HG03460 (cell line): ENCODE measurements at regions not wholly inside any gene's neighbourhood (a gene's known extent, or its start where the extent isn't known, plus 50 kb on each side); places are given as distances from the start of the nearest gene placed in this dataset.
"Not testable (repeated sequence)": the region's sequence is repeated elsewhere in the genome, so short reads cannot be mapped to it uniquely, and the experiment has no call there.

Source experiments
- ATAC-seq: cut with Tn5 transposase; IDR thresholded peaks from one replicate; pipeline ENCODE4 v1.9.1; 2021; ENCODE audit not compliant: unreplicated experiment

DNA sequence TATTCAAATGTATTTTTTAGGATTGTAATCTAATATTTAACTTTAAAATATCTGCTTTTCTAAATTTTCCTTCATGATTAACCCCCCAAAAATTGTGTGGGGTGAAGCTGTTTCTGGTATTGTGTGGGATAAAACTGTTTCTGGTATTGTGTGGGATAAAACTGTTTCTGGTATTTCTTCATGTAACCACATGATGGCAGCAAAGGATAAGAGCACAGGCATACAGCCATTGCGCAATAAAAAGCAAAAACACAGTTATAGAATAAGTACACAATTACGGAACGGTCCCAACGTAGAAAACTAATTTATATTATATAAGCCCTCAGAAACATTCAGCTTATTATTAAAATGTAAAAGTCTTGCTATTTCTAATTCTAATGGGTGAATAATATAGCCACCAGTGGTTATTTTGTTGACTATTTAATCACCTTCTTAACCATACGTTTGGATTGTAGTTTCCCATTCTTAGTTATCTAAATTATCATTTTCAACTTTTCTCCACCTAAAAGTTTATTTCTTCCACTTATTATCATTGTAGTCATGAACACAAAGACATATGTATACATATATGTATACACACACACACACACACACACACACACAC, 333.9 kb upstream of the FSTL5 start:
- ATAC-seq = peak; percentile 85

GRCh38 chr4:162494935-162495334, 331.1 kb upstream of the FSTL5 start:
- no peak for ATAC-seq

DNA sequence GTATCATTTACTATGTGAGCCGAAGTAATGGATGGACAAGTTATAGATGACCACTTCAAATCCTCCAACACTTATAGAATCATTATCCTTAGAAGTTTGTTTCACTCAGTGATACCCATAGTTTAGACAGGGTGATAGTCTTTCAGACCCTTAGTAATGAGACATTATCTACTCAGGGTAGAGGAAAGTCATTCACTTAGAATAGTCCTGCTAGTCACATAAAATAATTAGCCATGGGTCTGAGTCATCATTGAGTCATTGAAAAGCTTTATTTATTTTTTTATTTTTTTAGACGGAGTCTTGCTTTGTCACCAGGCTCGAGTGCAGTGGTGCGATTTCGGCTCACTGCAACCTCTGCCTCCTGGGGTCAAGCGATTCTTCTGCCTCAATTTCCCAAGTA, 321.7 kb upstream of the FSTL5 start:
- no peak for ATAC-seq

DNA sequence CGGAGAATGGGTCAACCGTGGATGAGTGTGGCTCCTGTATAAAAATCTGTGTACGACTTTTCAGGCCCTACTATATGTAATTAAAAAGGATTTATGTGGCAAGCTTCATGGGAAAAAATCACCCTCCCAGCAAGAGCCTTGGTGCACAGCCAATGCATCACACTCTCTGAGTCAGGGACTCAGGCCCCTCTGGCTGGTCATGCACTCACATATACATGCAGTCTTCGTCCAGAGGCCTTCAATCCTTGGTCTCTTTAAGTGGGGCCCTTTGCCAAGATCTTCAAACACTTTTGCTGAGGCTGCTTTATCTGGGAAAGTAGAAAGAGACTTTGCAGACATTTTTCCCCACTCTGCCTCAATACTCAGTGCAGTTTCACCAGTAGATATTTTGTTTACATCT, 311.4 kb upstream of the FSTL5 start:
- no peak for ATAC-seq

GRCh38 chr4:162469977-162470376, 306.2 kb upstream of the FSTL5 start:
- no peak for ATAC-seq

DNA sequence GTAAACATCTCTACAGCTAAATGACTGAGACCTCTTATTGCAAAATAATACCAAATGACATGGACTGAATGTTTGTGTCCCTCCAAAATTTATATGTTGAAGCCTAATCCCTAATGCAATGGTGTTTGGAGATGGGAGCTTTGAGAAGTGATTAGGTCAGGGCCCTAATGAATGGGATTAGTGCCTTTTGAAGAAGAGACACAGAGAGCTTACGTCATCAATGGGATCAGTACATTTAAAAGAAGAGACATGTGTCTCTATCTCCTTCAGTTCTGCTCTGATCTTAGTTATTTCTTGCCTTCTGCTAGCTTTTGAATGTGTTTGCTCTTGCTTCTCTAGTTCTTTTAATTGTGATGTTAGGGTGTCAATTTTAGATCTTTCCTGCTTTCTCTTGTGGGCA, 301.6 kb upstream of the FSTL5 start:
- ATAC-seq = not testable (repeated sequence)

DNA sequence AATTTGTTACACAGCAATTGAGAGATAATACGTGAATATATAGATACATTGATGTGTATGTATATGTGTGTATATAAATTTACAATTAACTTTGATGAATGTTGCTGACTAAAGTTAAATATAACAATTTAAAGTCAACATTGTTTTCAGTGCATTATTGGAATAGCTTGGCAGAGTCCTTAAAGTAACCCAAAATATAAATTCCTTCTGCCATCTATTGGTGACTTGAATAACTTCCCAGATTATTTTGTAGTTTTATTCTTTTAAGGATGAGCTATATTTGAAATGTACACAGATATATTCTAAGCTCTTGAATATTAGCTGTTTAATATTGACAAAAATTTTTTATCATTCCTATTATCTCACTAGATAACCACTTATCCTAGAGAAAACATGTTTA, 298.2 kb upstream of the FSTL5 start:
- ATAC-seq = no peak

DNA sequence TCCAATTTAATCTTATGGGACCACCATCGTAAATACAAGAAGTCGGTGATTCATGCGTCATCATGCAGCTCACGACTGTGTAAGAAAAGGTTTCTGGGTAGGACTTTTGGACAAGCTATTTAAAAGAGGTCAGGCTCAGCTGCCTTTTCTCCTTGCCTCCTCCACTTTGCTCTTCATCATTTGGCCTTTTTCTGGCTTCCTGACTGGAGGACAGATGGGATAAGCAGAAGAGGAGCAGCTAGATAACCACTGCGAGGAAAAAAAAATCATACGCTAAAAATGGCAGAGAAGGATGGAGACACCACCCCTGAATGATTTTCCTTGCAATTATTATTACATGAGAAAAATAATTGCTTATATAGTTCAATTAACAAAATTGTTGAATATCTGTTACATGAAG, 294.3 kb upstream of the FSTL5 start:
- ATAC-seq = no peak

GRCh38 chr4:162457071-162457865, 293.5 kb upstream of the FSTL5 start:
- no peak for ATAC-seq

- no peak for ATAC-seq
These were observed 292.3 kb upstream of the FSTL5 start for GRCh38 chr4:162456106-162456505.

DNA sequence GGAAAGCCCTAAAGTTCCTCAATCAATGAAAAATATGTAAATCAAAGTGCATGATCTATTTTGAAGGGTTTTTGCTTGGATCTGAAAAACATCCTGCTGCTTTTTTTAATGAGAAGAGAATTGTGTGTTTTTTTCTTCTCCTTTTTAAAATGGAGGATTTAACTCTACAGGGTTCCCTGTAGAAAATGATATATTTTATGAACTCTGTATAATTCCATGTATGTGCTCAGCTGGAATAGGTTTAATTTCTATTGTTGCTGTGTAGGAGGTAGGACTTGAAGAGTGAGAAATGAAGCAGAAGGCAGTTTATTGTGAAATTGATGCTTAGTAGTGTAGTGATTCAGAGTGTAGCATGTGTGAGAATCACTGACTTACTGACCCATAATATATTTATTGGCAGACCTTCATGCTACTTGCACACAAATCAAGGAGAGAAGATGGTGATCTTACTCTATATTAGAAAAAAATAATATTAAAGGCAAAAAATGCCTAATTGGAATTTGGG, 286.8 kb upstream of the FSTL5 start:
- no peak for ATAC-seq

- no peak for ATAC-seq
These were observed 279.7 kb upstream of the FSTL5 start for GRCh38 chr4:162443510-162443909.

- ATAC-seq = no peak
These were observed 278.3 kb upstream of the FSTL5 start for GRCh38 chr4:162442128-162442527.

GRCh38 chr4:162422312-162422711, 258.5 kb upstream of the FSTL5 start:
- ATAC-seq = no peak

DNA sequence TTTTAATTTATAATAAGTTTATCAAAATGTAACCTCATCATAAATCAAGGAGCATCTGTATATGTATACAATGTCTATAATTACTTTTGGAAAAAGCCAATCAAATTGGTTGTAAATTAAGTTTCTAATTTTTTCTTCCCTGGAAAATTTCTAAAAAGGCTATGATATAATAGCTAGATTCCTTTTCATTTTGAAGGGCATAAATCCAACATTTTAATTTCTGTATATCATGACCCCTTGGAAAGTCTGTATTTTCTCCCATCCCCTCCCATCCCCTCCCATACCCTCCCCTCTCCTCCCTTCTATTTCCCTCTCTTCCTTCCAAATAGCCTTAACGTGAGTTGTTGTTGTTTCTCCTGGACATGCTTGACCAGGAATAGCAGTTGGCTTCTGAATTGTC, 247.1 kb upstream of the FSTL5 start:
- no peak for ATAC-seq

- ATAC-seq = no peak
These were observed 245.2 kb upstream of the FSTL5 start for GRCh38 chr4:162409048-162409447.

- ATAC-seq = no peak
These were observed 244.5 kb upstream of the FSTL5 start for GRCh38 chr4:162408309-162408708.

- no peak for ATAC-seq
These were observed 243.0 kb upstream of the FSTL5 start for GRCh38 chr4:162406637-162407365.

- no peak for ATAC-seq
These were observed 240.1 kb upstream of the FSTL5 start for GRCh38 chr4:162403932-162404331.

DNA sequence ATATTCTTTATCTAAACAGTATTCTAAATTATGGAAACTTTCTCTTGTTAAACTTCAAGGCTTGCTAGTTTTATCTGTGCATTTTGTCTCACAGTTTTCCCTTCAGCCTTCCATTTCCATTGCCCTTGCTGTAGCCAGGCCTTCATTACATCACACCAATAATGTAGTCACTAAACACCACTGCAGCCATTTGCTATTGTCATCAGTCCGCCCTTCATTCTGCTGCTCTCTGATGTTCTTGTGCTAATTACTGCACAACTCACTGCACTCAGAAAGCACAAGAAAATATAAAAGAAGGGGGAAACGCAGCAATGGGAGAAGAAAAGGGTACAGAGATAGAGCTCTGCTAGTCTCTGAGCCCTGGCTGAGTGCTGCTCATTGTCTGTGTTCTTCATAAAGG, 239.6 kb upstream of the FSTL5 start:
- ATAC-seq = no peak

GRCh38 chr4:162401021-162401420, 237.2 kb upstream of the FSTL5 start:
- no peak for ATAC-seq

GRCh38 chr4:162392946-162393345, 229.1 kb upstream of the FSTL5 start:
- ATAC-seq = peak; percentile 50
